Gastroesophageal sphincter (tissue), 4 donors: ENCODE measurements at regions not wholly inside any gene's neighbourhood (a gene's known extent, or its start where the extent isn't known, plus 50 kb on each side); places are given as distances from the start of the nearest gene placed in this dataset.

Experiments
- ATAC-seq: fragments of 150-250 bp; one replicate; pipeline ENCODE4 v1.9.1; 2016; ENCODE audit warnings: mild to moderate bottlenecking, moderate library complexity
- H3K27ac ChIP-seq, 4 donors: fragments of 200-600 bp; sonication (generic) in 3 of 4; 1 replicate in 3 of 4; 2 replicates in 1 of 4; pipeline ENCODE4 v1.5.1; 2016 to 2019
- H3K27me3 ChIP-seq: fragments of 200-600 bp; sonication (generic); one replicate; pipeline ENCODE4 v1.5.1; 2019
- H3K36me3 ChIP-seq, 2 donors: fragments of 200-600 bp; sonication (generic); one replicate each; pipeline ENCODE4 v1.5.1; 2019; ENCODE audit warnings: control low read depth in 1 of 2
- H3K4me1 ChIP-seq, 3 donors: fragments of 200-600 bp; sonication (generic); 1 replicate in 2 of 3; 2 replicates in 1 of 3; pipeline ENCODE4 v1.5.1; 2016 to 2019; ENCODE audit warnings: control low read depth in 2 of 3
- H3K4me3 ChIP-seq, 2 donors: fragments of 200-600 bp; sonication (generic); one replicate each; pipeline ENCODE4 v1.5.1; 2019; ENCODE audit warnings: mild to moderate bottlenecking in 1 of 2, moderate library complexity in 1 of 2
- H3K9me3 ChIP-seq, 3 donors: fragments of 200-600 bp; sonication (generic); one replicate each; pipeline ENCODE4 v1.5.1; 2017 to 2019; ENCODE audit warnings: control low read depth in 2 of 3
- EP300 ChIP-seq: sonication (generic); formaldehyde crosslinking; IDR thresholded peaks from one replicate; pipeline ENCODE4 v1.6.1; 2017; ENCODE audit warnings: antibody characterized with exemption, mild to moderate bottlenecking
- POLR2A ChIP-seq, 2 donors: fragments of 450-650 bp; IDR thresholded peaks; one replicate each; pipeline ENCODE4 v1.6.1; 2017; ENCODE audit warnings: antibody characterized with exemption in 2 of 2, mild to moderate bottlenecking in 2 of 2, moderate library complexity in 1 of 2
- POLR2AphosphoS5 ChIP-seq: sonication (generic); formaldehyde crosslinking; IDR thresholded peaks from one replicate; pipeline ENCODE4 v1.6.1; 2017; ENCODE audit warnings: antibody characterized with exemption
- WGBS, 2 donors: methylation state at CpG; one replicate each; pipeline ENCODE4 v1.1.5; 2018; ENCODE audit warnings: low coverage in 1 of 2; 5-methylcytosine and 5-hydroxymethylcytosine counted together
- TF ChIP-seq, protein P1 (sequence below), 4 experiments: fragments of 200-600 bp in 2 of 4; fragments of 450-650 bp in 2 of 4; sonication (generic) in 1 of 4; IDR thresholded peaks; one replicate each; pipeline ENCODE4 v1.5.1; 2017 to 2019; ENCODE audit warnings: antibody characterized with exemption in 4 of 4, mild to moderate bottlenecking in 2 of 4, moderate library complexity in 2 of 4

DNA sequence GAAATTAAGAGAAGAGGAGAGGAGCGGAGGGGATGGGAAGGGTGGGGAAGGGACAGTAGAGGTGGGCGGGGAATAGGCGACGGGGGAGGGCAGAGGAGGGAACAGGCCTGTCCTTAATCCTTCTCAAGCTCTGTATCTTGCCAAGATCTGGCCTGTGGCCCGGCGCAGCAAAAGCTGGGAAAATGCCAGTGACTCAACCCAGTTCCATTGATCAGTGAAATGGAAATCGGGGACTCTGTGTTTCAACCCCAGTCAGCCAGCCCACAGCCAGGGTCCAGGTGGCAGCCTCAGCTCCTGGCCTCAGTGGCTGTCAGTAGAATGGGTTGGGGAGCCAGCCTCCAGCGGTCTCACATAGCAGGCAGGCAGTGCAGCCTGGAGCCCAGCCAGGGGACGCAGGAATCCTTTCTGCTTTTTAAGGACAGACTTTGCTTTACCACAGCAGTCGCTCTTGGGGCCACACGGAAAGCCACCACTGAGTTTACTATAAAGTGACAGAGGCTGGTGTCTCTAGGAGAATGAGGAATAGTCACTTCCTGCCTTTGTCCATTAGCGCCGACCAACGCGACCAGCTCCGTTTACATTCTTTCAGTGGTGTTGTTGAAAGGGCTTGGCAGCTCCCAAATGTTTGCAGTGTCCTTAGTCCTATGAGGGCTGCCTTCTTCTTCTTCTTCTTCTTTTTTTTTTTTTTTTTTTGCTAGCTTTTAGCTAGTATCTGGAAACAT is 128.0 kb downstream of the RIN2 start:
- ATAC-seq, result peak; percentile 56
- 8 to 17% methylated on average over 11 to 15 of the region's 16 CpGs for WGBS, 2 donors
- Histone ChIP-seq H3K4me3 (peak overlapping the region; percentile 0 to 44), H3K36me3 (peaks cover 0 to 2% of the 10 kb centered on the region in 2 donors), H3K4me1 (peaks cover 26 to 72% (median 53%) of the 10 kb centered on the region in 3 donors), H3K27me3 (no peaks in the 10 kb centered on the region), H3K27ac (peak overlapping the region; percentile 69 to 90 (median 86)), H3K9me3 (no peaks in the 10 kb centered on the region)
- peak; percentile 67 for TF ChIP-seq POLR2AphosphoS5
- TF ChIP-seq, protein P1, sequence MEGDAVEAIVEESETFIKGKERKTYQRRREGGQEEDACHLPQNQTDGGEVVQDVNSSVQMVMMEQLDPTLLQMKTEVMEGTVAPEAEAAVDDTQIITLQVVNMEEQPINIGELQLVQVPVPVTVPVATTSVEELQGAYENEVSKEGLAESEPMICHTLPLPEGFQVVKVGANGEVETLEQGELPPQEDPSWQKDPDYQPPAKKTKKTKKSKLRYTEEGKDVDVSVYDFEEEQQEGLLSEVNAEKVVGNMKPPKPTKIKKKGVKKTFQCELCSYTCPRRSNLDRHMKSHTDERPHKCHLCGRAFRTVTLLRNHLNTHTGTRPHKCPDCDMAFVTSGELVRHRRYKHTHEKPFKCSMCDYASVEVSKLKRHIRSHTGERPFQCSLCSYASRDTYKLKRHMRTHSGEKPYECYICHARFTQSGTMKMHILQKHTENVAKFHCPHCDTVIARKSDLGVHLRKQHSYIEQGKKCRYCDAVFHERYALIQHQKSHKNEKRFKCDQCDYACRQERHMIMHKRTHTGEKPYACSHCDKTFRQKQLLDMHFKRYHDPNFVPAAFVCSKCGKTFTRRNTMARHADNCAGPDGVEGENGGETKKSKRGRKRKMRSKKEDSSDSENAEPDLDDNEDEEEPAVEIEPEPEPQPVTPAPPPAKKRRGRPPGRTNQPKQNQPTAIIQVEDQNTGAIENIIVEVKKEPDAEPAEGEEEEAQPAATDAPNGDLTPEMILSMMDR (IDR thresholded peaks at IDR 0.05), result no peak

DNA sequence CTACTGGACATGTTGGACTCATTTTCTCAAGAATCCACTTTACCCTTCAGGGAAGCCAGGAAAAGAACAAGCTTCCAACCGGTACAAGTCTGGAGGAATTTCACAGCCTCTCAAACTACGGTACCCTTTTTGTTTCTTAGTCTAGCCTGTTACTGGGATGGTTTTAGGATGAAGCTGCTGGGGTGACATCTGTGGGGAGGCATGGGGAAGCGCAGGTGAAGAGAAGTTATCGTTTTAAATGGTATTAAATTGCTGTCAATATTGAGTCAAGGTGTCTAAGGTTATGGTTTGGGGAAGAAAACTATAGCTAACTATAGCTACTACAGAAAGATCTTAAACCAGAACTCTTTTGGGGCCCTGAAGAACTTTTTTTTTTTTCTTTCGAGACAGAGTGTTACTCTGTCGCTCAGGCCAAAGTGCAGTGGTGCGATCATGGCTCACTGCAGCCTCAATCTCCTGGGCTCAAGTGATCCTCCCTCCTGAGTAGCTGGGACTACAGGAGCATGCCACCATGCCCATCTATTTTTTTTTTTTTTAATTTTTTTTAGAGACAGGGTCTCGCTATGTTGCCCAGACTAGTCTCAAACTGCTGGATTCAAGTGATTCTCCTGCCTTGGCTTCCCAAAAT is 128.7 kb downstream of the RIN2 start:
- no peaks in the 10 kb centered on the region for H3K27me3 ChIP-seq
- peaks cover 26 to 76% (median 53%) of the 10 kb centered on the region in 3 donors for H3K4me1 ChIP-seq
- H3K36me3 ChIP-seq, result peaks cover 0 to 9% of the 10 kb centered on the region in 2 donors
- H3K9me3 ChIP-seq, result no peaks in the 10 kb centered on the region
- 47 to 50% methylated on average over 4 to 8 of the region's 8 CpGs for WGBS, 2 donors
- TF ChIP-seq POLR2AphosphoS5 (no peak), POLR2A (IDR thresholded peaks at IDR 0.05) (no peak), EP300 (no peak)
- TF ChIP-seq, protein P1 (IDR thresholded peaks at IDR 0.05), result peak in 1 of 4 experiments; percentile 10
- no peak for ATAC-seq
- peak overlapping the region; percentile 0 to 44 for H3K4me3 ChIP-seq
- H3K27ac ChIP-seq, result peak overlapping the region; percentile 69 to 90 (median 86)

DNA sequence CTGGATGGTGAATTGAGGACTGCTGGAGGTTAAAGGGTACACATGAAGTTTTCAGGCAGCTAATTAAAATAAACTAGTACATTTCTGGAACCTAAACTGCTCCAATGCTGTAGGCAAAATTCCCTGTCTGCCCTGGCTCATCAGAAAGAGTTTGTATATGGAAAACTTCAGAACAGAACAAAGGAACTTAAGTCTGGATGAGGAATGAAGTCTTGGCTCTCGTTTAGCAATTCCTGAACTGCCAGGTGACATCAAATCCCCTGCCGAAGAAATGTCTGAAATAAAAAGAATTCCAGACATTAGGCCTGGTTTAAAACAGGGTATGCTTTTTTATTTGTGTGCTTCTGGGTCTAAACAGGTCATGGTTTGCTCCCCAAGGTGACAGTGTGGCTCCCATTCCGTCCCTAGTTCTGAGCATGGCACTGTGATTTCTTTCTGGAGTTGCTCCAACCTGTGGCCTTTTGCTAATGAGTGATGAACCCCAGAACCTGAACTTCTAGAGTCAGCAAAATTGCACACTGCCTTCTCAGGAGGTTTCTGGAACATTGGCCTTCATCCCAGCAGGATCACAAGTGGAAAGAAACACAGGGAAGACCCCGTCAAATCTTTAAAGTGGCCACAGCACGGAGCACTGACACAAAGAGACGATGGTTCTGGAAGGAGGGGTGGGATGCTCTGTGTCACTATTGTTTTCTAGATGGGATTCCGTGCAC is 129.4 kb upstream of the NAA20 start:
- WGBS, 2 donors, result 3 to 29% methylated on average over 6 to 7 of the region's 7 CpGs
- Histone ChIP-seq H3K4me3 (peak overlapping the region; percentile 0 to 44), H3K9me3 (no peaks in the 10 kb centered on the region), H3K27ac (peak overlapping the region; percentile 69 to 90 (median 86)), H3K27me3 (no peaks in the 10 kb centered on the region), H3K4me1 (peaks cover 26 to 76% (median 53%) of the 10 kb centered on the region in 3 donors), H3K36me3 (peaks cover 0 to 15% of the 10 kb centered on the region in 2 donors)
- no peak for ATAC-seq
- TF ChIP-seq, protein P1 (IDR thresholded peaks at IDR 0.05), result no peak
- TF ChIP-seq EP300, result no peak
- TF ChIP-seq POLR2AphosphoS5, result no peak
- no peak for TF ChIP-seq POLR2A (IDR thresholded peaks at IDR 0.05)

DNA sequence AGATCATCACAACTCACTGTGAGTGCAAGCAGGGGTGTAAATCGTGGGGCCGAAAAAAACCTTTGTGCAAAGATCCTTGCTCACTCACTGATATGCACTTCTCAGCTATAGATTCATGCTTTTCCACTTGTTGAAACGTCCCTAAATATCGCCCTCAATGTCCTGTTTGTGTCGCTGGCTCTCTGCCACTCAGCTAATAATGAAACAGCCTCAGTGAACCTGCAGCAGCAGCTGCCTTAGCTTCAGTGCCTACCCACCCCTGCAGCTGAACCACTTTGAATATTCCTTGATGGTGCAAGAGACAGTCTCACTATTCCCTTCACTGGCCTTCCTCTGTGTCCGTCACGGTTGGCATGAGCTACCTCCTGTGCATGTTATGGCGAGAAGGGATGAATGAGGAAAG is 128.9 kb upstream of the NAA20 start:
- TF ChIP-seq EP300 (no peak), POLR2AphosphoS5 (no peak), POLR2A (IDR thresholded peaks at IDR 0.05) (no peak)
- TF ChIP-seq, protein P1 (IDR thresholded peaks at IDR 0.05), result no peak
- WGBS, 2 donors, result 17 to 22% methylated on average over 2 to 8 of the region's 8 CpGs
- Histone ChIP-seq H3K4me1 (peaks cover 26 to 76% (median 53%) of the 10 kb centered on the region in 3 donors), H3K9me3 (no peaks in the 10 kb centered on the region), H3K36me3 (peaks cover 0 to 21% of the 10 kb centered on the region in 2 donors), H3K27me3 (no peaks in the 10 kb centered on the region), H3K4me3 (peak overlapping the region in 1 of 2 donors; percentile 44), H3K27ac (peak overlapping the region; percentile 69 to 90 (median 86))
- ATAC-seq, result no peak
